Spleen (tissue), 7 donors: ENCODE measurements at regions not wholly inside any gene's neighbourhood (a gene's known extent, or its start where the extent isn't known, plus 50 kb on each side); places are given as distances from the start of the nearest gene placed in this dataset.

Experiments used
- POLR2A ChIP-seq, 3 donors: fragments of 450-650 bp; IDR thresholded peaks; one replicate each; pipeline ENCODE4 v1.5.1; 2017; ENCODE audit warnings: antibody characterized with exemption in 3 of 3, mild to moderate bottlenecking in 1 of 3
- POLR2AphosphoS5 ChIP-seq, 3 donors: sonication (generic); formaldehyde crosslinking; IDR thresholded peaks; one replicate each; pipeline ENCODE4 v1.5.1; 2017; ENCODE audit warnings: antibody characterized with exemption in 3 of 3
- TF ChIP-seq, protein P1 (sequence below), 11 experiments: fragments of 200-600 bp in 7 of 11; fragments of 450-650 bp in 4 of 11; sonication (generic) in 4 of 11; IDR thresholded peaks in 8 of 11; conservative IDR thresholded peaks in 3 of 11; 1 replicate in 7 of 11; 2 replicates in 4 of 11; pipeline versions ENCODE4 v1.4.0 to v1.8.0; 2016 to 2021; ENCODE audit warnings: antibody characterized with exemption in 11 of 11, inconsistent platforms in 4 of 11, mild to moderate bottlenecking in 1 of 11
- donor health status: DM: no; HTN: no; CAD: no; lungs with moderate emphysema.
- donor health status: DM: no; HTN: no; CAD: no.
- donor health status: DM: no; HTN: no; CAD: no.

DNA sequence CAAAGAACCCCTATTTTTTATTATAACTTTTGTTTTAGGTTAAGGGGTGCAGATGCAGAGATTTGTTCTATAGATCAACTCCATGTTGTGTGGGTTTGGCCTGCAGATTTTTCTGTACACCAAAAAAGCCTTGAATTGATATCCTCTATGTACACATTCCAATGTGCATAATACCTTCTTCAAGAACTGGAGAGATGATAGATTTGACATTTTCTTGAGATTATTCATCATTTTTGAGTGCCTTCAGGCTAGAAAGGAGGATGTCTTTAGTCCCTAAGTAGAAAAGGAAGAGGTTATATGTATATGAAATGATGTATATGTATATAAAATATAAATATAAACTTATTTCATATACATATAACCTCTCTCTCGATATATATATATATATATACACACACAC is 1190.0 kb upstream of the ALCAM start:
- TF ChIP-seq, protein P1, sequence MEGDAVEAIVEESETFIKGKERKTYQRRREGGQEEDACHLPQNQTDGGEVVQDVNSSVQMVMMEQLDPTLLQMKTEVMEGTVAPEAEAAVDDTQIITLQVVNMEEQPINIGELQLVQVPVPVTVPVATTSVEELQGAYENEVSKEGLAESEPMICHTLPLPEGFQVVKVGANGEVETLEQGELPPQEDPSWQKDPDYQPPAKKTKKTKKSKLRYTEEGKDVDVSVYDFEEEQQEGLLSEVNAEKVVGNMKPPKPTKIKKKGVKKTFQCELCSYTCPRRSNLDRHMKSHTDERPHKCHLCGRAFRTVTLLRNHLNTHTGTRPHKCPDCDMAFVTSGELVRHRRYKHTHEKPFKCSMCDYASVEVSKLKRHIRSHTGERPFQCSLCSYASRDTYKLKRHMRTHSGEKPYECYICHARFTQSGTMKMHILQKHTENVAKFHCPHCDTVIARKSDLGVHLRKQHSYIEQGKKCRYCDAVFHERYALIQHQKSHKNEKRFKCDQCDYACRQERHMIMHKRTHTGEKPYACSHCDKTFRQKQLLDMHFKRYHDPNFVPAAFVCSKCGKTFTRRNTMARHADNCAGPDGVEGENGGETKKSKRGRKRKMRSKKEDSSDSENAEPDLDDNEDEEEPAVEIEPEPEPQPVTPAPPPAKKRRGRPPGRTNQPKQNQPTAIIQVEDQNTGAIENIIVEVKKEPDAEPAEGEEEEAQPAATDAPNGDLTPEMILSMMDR (IDR thresholded peaks at IDR 0.05 in 8 of 11, conservative IDR thresholded peaks at IDR 0.05 in 3 of 11), result no peak
- TF ChIP-seq POLR2AphosphoS5 (IDR thresholded peaks at IDR 0.05) (no peak), POLR2A (IDR thresholded peaks at IDR 0.05) (no peak)
